CD4-positive, alpha-beta T cell treated with Interleukin-2 at 100 ng/mL for 4 hours (primary cell): ENCODE measurements at regions not wholly inside any gene's neighbourhood (a gene's known extent, or its start where the extent isn't known, plus 50 kb on each side); places are given as distances from the start of the nearest gene placed in this dataset.

ENCODE experiments used
- DNase-seq: peaks from one replicate; pipeline ENCODE4 v3.0.0-alpha.2; 2020; ENCODE audit warnings: low spot score

DNA sequence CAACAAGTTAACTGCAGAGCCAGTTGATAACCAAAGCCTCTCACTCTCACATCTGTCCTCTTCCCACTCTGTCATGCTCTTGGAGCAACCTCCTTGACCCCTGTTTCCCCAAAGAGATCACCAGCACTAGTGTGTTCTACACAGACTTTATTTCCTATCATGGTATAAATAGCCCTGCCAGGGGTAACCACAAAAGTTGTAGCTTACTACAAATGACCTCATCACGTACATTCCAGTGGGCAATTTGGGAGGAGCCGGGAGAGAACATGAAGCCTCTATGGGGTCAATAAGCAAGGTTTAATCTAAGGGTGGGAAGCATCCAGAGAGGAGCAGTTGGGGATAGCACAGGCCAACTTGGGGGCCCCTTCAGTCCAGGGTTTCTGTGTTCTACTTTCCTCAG lies 186.5 kb downstream of the KCNA5 start:
- DNase-seq, result no peak

DNA sequence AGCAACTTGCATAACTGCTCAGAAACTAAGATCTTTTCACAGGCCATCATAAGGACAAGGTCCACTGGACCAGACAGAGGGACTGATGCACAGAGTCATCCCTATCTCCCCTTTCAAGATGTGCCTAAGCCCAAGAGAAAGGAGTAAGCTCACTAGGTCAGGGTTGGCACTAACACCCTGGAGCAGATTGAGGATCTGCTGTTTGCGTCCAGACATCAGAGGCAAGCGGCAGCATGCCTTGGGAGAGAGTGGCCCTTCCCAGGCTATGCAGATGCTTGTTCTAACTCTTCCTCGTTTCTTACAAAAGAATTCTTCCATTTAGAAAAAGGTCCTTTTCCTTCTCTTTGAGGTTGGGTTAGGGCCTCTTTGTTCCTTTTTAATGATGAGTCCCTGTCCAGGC lies 187.2 kb downstream of the KCNA5 start:
- no peak for DNase-seq

DNA sequence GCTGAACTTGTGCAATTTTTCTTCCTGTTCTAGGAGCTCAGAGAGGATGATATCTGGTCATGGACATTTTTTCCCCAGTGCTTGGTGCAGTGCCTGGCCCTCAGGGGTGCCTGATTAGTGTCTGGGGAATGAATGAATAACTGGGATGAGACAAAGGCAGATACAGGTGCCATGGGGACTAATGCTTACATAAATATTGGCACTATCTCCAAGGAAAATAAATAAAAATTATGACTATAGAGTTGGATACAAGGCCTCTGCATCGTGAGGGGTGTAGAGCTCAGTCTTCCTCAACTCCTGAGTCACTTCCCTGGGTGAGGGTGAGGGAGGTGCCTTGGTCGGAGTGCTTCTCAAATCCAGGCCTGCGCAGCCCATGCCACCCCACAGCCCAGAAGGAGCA lies 188.6 kb downstream of the KCNA5 start:
- no peak for DNase-seq

GRCh38 chr12:5232826-5233500 lies 189.3 kb downstream of the KCNA5 start:
- DNase-seq, result no peak

- no peak for DNase-seq
These were observed 192.5 kb downstream of the KCNA5 start for GRCh38 chr12:5236022-5236640.

GRCh38 chr12:5242440-5242839 lies 189.5 kb upstream of the NTF3 start:
- DNase-seq, result no peak

GRCh38 chr12:5243014-5243413 lies 188.9 kb upstream of the NTF3 start:
- no peak for DNase-seq

GRCh38 chr12:5244513-5244972 lies 187.4 kb upstream of the NTF3 start:
- DNase-seq, result no peak

DNA sequence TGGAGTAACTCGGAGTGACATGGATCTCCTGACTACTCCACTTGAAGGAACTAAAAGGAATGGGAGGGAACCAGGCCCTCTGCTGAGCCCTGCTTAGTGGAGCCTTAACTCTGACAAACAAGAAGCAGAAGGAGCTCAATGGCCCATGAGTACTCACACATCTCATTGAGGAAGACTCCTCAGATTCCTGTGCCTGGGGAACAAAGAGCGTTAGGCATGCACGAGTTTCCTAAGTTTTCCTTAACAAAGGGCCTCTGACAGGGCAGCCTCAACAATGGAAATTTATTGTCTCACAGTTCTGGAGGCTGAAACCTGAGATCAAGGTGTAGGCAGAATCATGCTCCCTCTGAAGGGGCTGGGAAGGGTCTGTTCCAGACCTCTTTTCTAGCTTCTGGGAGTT lies 185.7 kb upstream of the NTF3 start:
- DNase-seq, result no peak

- no peak for DNase-seq
These were observed 184.8 kb upstream of the NTF3 start for GRCh38 chr12:5247144-5247543.

GRCh38 chr12:5248230-5248629 lies 183.7 kb upstream of the NTF3 start:
- no peak for DNase-seq

DNA sequence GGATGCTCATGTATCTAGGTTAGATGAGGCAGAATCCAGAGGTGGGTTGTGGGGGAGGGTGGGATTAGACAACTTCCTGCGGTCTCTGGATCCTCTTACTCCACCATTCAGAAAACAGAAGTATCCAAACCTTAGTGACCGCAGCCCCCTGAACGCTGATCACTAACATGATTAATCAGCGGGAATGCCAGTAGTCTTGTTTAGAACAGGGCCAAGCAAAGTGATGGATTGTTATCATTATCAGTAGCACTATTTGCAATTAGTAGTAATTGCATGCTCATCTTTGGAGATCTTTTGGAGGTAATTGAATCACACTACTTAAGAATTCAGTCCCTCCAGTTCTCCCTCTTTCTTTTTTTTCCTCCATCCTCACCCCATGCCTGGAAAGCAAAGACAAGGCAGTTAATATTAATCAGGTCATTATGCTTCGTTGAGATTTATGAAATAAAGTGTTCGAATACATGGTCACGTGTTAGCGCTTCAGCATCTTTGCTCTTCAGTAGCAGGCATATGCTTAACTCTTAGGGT lies 182.8 kb upstream of the NTF3 start:
- no peak for DNase-seq

DNA sequence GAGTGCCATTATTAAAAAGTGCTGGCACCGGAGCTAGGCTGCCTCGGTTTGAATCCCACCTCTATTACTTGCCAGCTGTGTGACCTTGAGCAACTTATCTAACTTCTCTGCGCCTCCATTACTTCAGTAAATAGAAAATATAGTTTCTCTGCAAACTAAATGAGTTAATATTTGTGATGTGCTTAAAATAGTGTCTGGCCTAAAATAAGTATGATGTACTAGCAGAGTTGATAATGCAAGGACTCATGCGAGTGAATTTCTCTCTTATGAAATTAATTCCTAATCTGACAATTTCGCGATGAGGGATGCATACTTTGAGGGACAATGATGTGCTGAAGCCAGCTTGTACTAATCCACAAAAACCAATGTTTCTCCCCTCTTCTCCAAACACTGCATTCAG lies 180.8 kb upstream of the NTF3 start:
- DNase-seq, result no peak

DNA sequence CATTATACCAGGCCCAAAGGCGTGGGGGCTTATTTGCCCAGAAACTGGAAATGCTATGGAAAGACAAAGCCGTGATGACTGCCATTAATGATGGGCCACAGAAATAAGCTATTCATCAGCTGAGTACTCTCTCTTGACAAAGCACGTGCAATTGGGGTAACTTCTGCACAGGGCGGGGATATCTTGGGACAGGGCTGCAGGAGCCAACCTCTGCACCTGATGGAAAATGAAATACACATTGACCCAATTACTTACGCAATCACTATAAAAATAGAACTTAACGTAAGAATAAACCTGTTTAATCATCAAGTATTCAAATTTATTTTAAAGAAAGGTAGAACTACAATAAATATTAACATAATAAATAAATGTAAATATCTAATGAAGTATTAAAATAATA lies 180.1 kb upstream of the NTF3 start:
- DNase-seq, result no peak

DNA sequence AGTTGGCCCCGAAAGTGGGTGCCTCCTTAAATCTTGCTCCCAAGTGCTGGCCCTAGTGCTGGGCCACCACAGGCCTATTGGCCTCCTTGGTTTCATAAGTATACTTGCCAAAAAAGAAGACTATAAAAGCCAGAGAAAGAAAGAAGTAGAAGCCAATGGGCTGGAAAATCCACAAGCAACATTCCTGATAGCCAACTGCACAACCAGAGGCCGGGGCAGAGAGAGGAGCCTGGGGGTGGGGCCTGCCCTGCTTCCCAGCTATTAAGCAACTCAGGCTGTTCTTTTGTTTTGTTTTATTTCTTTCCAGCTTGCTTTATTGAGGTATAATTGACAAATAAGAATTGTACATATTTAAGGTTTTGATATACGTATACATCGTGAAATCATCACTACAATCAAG lies 177.2 kb upstream of the NTF3 start:
- DNase-seq, result no peak

DNA sequence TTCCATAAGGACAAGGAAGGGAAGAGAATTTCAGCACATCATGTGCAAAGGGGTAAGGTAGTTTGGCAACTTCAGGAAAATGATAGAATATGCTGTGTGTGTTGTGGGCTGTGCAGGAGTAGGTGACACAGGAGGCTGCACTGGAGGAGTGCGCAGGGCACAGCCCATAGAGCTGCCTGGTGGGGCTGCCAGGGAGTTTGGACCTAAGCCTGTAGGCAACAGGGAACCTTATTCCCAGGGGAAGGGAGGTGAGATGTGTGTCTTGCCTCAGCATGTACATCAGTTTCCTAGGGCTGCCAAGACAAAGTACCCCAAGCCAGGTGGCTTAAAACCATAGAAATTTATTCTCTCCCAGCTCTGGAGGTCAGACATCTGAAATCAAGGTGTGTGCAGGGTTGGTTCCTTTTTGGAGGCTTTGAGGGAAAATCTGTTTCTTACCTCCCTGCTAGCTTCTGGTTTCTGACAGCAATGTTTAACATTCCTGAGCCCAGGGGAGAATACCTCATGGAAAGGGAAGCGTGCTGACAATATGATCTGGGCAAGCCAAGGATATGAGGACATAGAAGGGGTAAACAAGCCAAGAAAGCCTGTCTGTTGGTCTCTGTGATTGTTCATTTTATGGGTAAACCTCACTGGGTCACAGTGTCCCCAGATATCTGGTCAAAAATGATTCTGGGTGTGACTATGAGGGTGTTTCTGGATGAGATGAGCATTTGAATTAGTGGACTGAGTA lies 174.0 kb upstream of the NTF3 start:
- DNase-seq, result no peak

- no peak for DNase-seq
These were observed 173.4 kb upstream of the NTF3 start for GRCh38 chr12:5258498-5258897.

GRCh38 chr12:5258926-5259325 lies 173.0 kb upstream of the NTF3 start:
- no peak for DNase-seq

- no peak for DNase-seq
These were observed 172.4 kb upstream of the NTF3 start for GRCh38 chr12:5259523-5259922.

DNA sequence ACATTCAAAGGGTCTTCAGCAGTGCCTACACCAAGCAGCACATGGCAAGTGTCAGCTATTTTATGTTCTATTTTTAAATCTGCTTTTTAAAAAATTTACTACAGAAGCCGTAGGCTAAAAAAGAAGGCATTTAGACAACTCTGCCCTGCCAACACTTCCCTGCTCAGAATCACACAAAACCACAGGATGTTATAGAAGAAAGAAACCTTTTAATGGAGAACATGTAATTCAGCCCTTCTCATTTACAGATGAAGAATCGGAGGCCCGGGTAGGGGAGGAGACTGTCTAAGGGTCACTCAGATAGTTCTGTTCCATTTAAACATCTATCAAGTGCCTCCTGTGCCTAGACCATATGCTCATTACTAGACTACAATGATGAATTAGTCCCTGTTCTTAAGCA lies 171.8 kb upstream of the NTF3 start:
- DNase-seq, result no peak

GRCh38 chr12:5260591-5261086 lies 171.3 kb upstream of the NTF3 start:
- no peak for DNase-seq

GRCh38 chr12:5262450-5262849 lies 169.5 kb upstream of the NTF3 start:
- no peak for DNase-seq

DNA sequence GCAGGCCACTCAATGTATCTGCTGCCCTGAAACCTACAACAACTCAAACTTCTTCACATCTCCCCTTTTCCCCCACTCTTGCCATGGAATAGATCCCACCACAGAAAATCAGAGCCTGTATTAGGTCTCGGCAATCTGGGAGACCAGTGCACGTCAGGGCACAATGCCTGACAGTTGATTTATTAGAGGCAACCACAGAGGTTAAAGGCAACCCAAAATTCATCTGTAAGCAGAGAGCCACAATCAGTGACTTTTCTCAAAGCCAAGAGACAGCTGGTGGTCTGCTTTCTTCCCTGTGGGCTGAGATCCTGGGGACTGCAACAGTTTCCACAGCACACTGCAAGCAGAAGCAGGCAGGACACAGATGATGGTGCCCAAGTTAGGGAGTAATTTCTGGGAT lies 169.0 kb upstream of the NTF3 start:
- DNase-seq, result no peak
